OCI-LY7 (cell line): ENCODE measurements at regions not wholly inside any gene's neighbourhood (a gene's known extent, or its start where the extent isn't known, plus 50 kb on each side); places are given as distances from the start of the nearest gene placed in this dataset.

Source experiments
- BruUV-seq: library from RNA; stranded (reverse); fragments of 400-500 nt; replicated peaks from 2 replicates; lab custom pipeline; 2021; lab: Mats Ljungman, UMichigan
- CTCF ChIA-PET: fragments of 300-600 bp; sonication (Branson Sonifier 250); formaldehyde crosslinking; loops from one replicate; lab custom pipeline; 2022; ENCODE audit warnings: antibody characterized with exemption; ENCODE audit not compliant: unreplicated experiment; lab: Charles Lee
- POLR2A ChIA-PET: fragments of 300-600 bp; sonication (Branson Sonifier 250); formaldehyde crosslinking; loops from one replicate; lab custom pipeline; 2022; ENCODE audit warnings: antibody characterized with exemption; lab: Charles Lee
- DNase-seq: peaks from one replicate; pipeline ENCODE4 v3.0.0-alpha.2; 2015; ENCODE audit warnings: low spot score
- H2AFZ ChIP-seq: fragments of 200-600 bp; sonication (generic), shearing (Covaris generic); 2 replicates; pipeline ENCODE4 v1.6.1; 2014; ENCODE audit warnings: mild to moderate bottlenecking, antibody characterized with exemption, low read length, moderate library complexity
- H3K27ac ChIP-seq: fragments of 200-600 bp; sonication (generic); 2 replicates; pipeline ENCODE4 v1.5.1; 2014; ENCODE audit warnings: mixed run types, low read depth, mild to moderate bottlenecking, moderate library complexity, low read length, inconsistent platforms; ENCODE audit not compliant: poor library complexity, severe bottlenecking
- H3K36me3 ChIP-seq: fragments of 200-600 bp; sonication (generic); 2 replicates; pipeline ENCODE4 v1.6.1; 2014; ENCODE audit warnings: mild to moderate bottlenecking, antibody characterized with exemption, low read length, moderate library complexity, mixed read lengths; ENCODE audit not compliant: insufficient read depth
- H3K4me1 ChIP-seq: fragments of 200-600 bp; sonication (generic); 2 replicates; pipeline ENCODE4 v1.5.1; 2014; ENCODE audit warnings: mild to moderate bottlenecking, low read length; ENCODE audit not compliant: insufficient read depth, poor library complexity, severe bottlenecking
- H3K4me2 ChIP-seq: fragments of 200-600 bp; sonication (generic); 2 replicates; pipeline ENCODE4 v1.6.1; 2014; ENCODE audit warnings: mild to moderate bottlenecking, low read length
- H3K4me3 ChIP-seq: fragments of 200-600 bp; sonication (generic); 2 replicates; pipeline ENCODE4 v1.5.1; 2014; ENCODE audit warnings: mild to moderate bottlenecking, low read depth, low read length; ENCODE audit not compliant: poor library complexity, severe bottlenecking
- H3K79me2 ChIP-seq: fragments of 200-600 bp; sonication (generic); 2 replicates; pipeline ENCODE4 v1.6.1; 2016; ENCODE audit warnings: low read depth, mild to moderate bottlenecking, low read length, moderate library complexity, mixed read lengths; ENCODE audit not compliant: insufficient read depth
- H3K9me2 ChIP-seq: fragments of 200-600 bp; sonication (generic); 2 replicates; pipeline ENCODE4 v1.6.1; 2016; ENCODE audit warnings: mild to moderate bottlenecking, low read length, mixed read lengths; ENCODE audit not compliant: insufficient read depth
- H3K9me3 ChIP-seq: fragments of 200-600 bp; sonication (generic); 2 replicates; pipeline ENCODE4 v1.6.1; 2014; ENCODE audit warnings: mild to moderate bottlenecking, mixed run types, low read length, mixed read lengths
- H4K20me1 ChIP-seq: fragments of 200-600 bp; sonication (generic); 2 replicates; pipeline ENCODE4 v1.6.1; 2014; ENCODE audit warnings: mild to moderate bottlenecking, antibody characterized with exemption, low read length, moderate library complexity, mixed read lengths; ENCODE audit not compliant: insufficient read depth
- CTCF ChIP-seq: fragments of 200-600 bp; sonication (generic); conservative IDR thresholded peaks from 2 replicates; pipeline ENCODE4 v1.5.1; 2014; ENCODE audit warnings: mild to moderate bottlenecking, antibody characterized with exemption, low read length, moderate library complexity, mixed read lengths
- EZH2phosphoT487 ChIP-seq: fragments of 200-600 bp; sonication (generic); IDR thresholded peaks from 2 replicates; pipeline ENCODE4 v1.6.1; 2018; ENCODE audit warnings: low read depth, borderline replicate concordance, mild to moderate bottlenecking, mixed run types, antibody characterized with exemption, low read length, moderate library complexity, mixed read lengths
- intact Hi-C: fragments of 100-400 bp; cut with micrococcal nuclease; formaldehyde crosslinking; loops from one replicate; pipeline ENCODE4 v1.10.0; 2022; ENCODE audit not compliant: unreplicated experiment

GRCh38 chr16:86217001-86217890 lies 293.1 kb upstream of the FOXF1 start:
- Histone ChIP-seq H3K27ac (no peak overlapping the region), H2AFZ (no peak overlapping the region), H3K9me2 (no peaks in the 10 kb centered on the region), H3K9me3 (no peaks in the 10 kb centered on the region), H3K79me2 (no peaks in the 10 kb centered on the region), H3K36me3 (no peaks in the 10 kb centered on the region), H4K20me1 (no peaks in the 10 kb centered on the region), H3K4me1 (no peaks in the 10 kb centered on the region), H3K4me3 (no peak overlapping the region), H3K4me2 (no peak overlapping the region)
- BruUV-seq, result no TSS peak
- ChIA-PET POLR2A (no interaction called here), CTCF (no interaction called here)
- intact Hi-C loops, result no loop called here
- no peak for TF ChIP-seq CTCF
- TF ChIP-seq EZH2phosphoT487, result no peak
- no peak for DNase-seq

- TF ChIP-seq CTCF (no peak), EZH2phosphoT487 (no peak)
- ChIA-PET POLR2A (no interaction called here), CTCF (no interaction called here)
- Histone ChIP-seq H2AFZ (no peak overlapping the region), H3K27ac (no peak overlapping the region), H3K4me1 (no peaks in the 10 kb centered on the region), H3K36me3 (no peaks in the 10 kb centered on the region), H3K4me3 (no peak overlapping the region), H3K79me2 (no peaks in the 10 kb centered on the region), H3K9me2 (no peaks in the 10 kb centered on the region), H4K20me1 (no peaks in the 10 kb centered on the region), H3K4me2 (no peak overlapping the region), H3K9me3 (no peaks in the 10 kb centered on the region)
- no peak for DNase-seq
- no TSS peak for BruUV-seq
- intact Hi-C loops, result no loop called here
Measured at GRCh38 chr16:86217891-86218270, 292.4 kb upstream of the FOXF1 start.

- Histone ChIP-seq H4K20me1 (no peaks in the 10 kb centered on the region), H3K4me1 (no peaks in the 10 kb centered on the region), H3K4me3 (no peak overlapping the region), H3K4me2 (no peak overlapping the region), H3K9me2 (no peaks in the 10 kb centered on the region), H3K9me3 (no peaks in the 10 kb centered on the region), H3K36me3 (no peaks in the 10 kb centered on the region), H2AFZ (no peak overlapping the region), H3K79me2 (no peaks in the 10 kb centered on the region), H3K27ac (no peak overlapping the region)
- ChIA-PET CTCF (no interaction called here), POLR2A (no interaction called here)
- no TSS peak for BruUV-seq
- DNase-seq, result no peak
- TF ChIP-seq EZH2phosphoT487 (no peak), CTCF (no peak)
- intact Hi-C loops, result no loop called here
Measured at GRCh38 chr16:86218479-86219170, 291.7 kb upstream of the FOXF1 start.
